GM21360 (cell line): ENCODE measurements at regions not wholly inside any gene's neighbourhood (a gene's known extent, or its start where the extent isn't known, plus 50 kb on each side); places are given as distances from the start of the nearest gene placed in this dataset.

ENCODE experiments used
- ATAC-seq: cut with Tn5 transposase; IDR thresholded peaks from one replicate; pipeline ENCODE4 v1.9.1; 2021; ENCODE audit warnings: mild to moderate bottlenecking, moderate library complexity; ENCODE audit not compliant: unreplicated experiment

- ATAC-seq, result no peak
Observed at GRCh38 chr5:4101189-4101588, 505.6 kb downstream of the IRX1 start.

GRCh38 chr5:4104831-4105597, 509.4 kb downstream of the IRX1 start:
- ATAC-seq, result no peak

- no peak for ATAC-seq
Observed at GRCh38 chr5:4108690-4109089, 513.1 kb downstream of the IRX1 start.

GRCh38 chr5:4113426-4113825, 517.8 kb downstream of the IRX1 start:
- no peak for ATAC-seq

- no peak for ATAC-seq
Observed at GRCh38 chr5:4113905-4114304, 518.3 kb downstream of the IRX1 start.

- ATAC-seq, result no peak
Observed at GRCh38 chr5:4114452-4114851, 518.8 kb downstream of the IRX1 start.

- ATAC-seq, result no peak
Observed at GRCh38 chr5:4116834-4117233, 521.2 kb downstream of the IRX1 start.

- ATAC-seq, result no peak
Observed at GRCh38 chr5:4124221-4124970, 528.8 kb downstream of the IRX1 start.

GRCh38 chr5:4128994-4129393, 533.4 kb downstream of the IRX1 start:
- no peak for ATAC-seq

GRCh38 chr5:4129523-4129922, 533.9 kb downstream of the IRX1 start:
- ATAC-seq, result no peak

- ATAC-seq, result no peak
Observed at GRCh38 chr5:4130819-4131218, 535.2 kb downstream of the IRX1 start.

GRCh38 chr5:4137781-4138180, 542.1 kb downstream of the IRX1 start:
- no peak for ATAC-seq

- no peak for ATAC-seq
Observed at GRCh38 chr5:4142842-4143241, 547.2 kb downstream of the IRX1 start.

GRCh38 chr5:4144411-4145007, 548.9 kb downstream of the IRX1 start:
- ATAC-seq, result no peak

GRCh38 chr5:4145511-4145910, 549.9 kb downstream of the IRX1 start:
- ATAC-seq, result no peak

- ATAC-seq, result no peak
Observed at GRCh38 chr5:4148009-4148408, 552.4 kb downstream of the IRX1 start.

GRCh38 chr5:4150067-4150466, 554.4 kb downstream of the IRX1 start:
- no peak for ATAC-seq

- no peak for ATAC-seq
Observed at GRCh38 chr5:4156153-4156552, 560.5 kb downstream of the IRX1 start.

GRCh38 chr5:4156889-4157288, 561.3 kb downstream of the IRX1 start:
- ATAC-seq, result no peak

GRCh38 chr5:4158750-4159447, 563.3 kb downstream of the IRX1 start:
- no peak for ATAC-seq

GRCh38 chr5:4159681-4160080, 564.0 kb downstream of the IRX1 start:
- ATAC-seq, result no peak
